ENCODE measurements at regions not wholly inside any gene's neighbourhood (a gene's known extent, or its start where the extent isn't known, plus 50 kb on each side); places are given as distances from the start of the nearest gene placed in this dataset.

DNA sequence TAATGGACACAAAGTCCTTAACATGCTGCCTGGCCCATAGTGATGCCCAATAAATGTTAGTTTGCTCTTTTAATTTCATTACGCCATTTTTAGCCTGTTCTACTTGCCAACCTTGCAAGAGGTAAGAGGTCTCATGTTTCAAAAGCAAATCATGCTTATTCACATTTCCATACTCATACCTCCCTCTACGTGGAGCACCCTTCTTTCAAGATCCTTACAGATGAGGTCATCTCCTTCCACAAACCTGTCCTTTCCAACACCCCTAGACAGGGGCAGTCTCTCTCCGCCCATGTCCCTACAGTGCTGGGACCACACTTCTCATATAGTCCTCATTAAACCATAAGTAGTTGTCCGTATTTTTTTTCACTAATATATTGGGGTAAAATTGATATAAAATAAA is 271.3 kb downstream of the FGFR2 start:
- TF ChIP-seq POLR2AphosphoS5 (IDR thresholded peaks at IDR 0.05; ENCODE audit: low read depth, low read length) (no peak), POLR2A (IDR thresholded peaks at IDR 0.05; ENCODE audit: borderline replicate concordance, extremely low read depth, insufficient read depth, insufficient read length) (no peak)
- TF ChIP-seq, protein P1, sequence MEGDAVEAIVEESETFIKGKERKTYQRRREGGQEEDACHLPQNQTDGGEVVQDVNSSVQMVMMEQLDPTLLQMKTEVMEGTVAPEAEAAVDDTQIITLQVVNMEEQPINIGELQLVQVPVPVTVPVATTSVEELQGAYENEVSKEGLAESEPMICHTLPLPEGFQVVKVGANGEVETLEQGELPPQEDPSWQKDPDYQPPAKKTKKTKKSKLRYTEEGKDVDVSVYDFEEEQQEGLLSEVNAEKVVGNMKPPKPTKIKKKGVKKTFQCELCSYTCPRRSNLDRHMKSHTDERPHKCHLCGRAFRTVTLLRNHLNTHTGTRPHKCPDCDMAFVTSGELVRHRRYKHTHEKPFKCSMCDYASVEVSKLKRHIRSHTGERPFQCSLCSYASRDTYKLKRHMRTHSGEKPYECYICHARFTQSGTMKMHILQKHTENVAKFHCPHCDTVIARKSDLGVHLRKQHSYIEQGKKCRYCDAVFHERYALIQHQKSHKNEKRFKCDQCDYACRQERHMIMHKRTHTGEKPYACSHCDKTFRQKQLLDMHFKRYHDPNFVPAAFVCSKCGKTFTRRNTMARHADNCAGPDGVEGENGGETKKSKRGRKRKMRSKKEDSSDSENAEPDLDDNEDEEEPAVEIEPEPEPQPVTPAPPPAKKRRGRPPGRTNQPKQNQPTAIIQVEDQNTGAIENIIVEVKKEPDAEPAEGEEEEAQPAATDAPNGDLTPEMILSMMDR (IDR thresholded peaks at IDR 0.05 in 2 of 3, conservative IDR thresholded peaks at IDR 0.05 in 1 of 3; ENCODE audit: borderline replicate concordance in 1 of 3, insufficient read depth in 1 of 3, low read depth in 2 of 3, low read length in 2 of 3) = no peak
